ENCODE measurements at regions not wholly inside any gene's neighbourhood (a gene's known extent, or its start where the extent isn't known, plus 50 kb on each side); places are given as distances from the start of the nearest gene placed in this dataset.
A peak's percentile ranks its signal among the peaks of the same experiment; 100 is the strongest.

- peak in 1 of 2 experiments; percentile 26 for DNase-seq
Observed at GRCh38 chr5:8150791-8151190, 281.8 kb downstream of the MTRR start.

DNA sequence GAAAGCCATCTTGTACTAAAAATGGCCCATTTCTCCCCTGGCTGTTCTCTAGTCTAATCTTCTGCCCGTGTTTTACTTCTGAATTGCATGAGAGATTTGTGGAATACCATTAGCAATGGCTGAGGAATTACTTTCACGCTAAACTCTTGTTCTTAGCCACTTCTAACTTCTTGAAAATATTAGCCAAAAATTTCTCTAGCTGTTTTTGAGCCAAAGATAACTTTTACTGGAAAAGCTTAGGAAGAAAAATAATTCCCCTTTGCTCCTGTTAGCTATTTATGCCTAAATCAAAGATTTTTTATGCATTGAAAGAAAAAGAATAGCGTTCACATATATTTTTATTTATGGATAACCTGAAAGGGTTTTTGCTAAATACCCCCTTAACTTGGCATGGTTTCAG is 287.8 kb downstream of the MTRR start:
- DNase-seq, result no peak

DNA sequence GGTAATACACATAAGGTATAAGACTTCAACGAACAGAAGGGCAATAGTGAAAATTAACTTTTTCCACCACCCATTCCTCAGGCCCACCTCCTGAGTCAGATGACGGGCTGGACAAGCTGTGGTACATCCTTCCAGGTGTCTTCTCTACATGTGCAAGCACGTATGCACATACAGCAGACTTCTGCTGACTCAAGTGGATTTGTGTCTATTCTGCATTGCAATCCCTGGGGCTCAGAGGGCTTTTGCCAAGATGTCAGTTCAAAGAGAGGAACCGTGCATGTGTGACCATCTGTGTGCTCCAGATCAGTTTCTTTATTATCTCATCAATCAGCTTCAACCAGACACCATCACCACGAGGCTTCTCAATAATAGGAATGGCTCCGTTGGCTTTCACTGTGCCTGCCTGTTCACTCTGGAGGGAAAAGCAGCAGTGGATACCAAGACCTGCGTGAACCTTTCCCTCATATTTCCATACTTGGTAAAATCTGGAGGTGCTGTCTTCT is 288.4 kb downstream of the MTRR start:
- no peak for DNase-seq

DNA sequence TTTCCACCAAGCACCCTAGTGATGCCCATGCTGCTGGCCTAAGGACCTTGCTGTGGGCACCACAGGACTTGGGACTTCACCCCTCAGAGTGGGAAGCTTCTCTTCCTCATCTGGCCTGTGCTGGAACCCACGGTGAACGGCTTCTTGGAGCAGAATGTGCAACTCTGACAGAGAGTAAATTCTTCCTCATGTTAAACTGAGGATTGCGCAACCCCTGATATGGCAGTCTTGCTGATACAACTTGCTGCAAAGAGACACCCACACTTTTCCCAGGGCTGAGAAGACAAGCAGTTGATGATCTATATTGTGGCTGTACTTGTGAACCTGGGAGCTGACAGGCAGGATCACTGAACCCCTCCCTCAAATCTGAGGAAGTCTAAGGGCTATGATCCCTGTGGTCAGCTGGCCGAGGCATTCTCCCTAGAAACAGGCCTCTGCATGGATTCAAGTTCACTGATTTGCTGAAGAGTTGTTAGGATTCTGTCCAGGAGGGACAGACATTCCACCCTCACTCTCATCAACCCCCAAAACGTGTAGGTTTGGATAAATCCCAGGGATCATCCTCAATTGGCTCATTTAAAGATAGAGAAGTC is 307.2 kb downstream of the MTRR start:
- DNase-seq, result no peak

GRCh38 chr5:8184455-8185063 is 315.6 kb downstream of the MTRR start:
- DNase-seq, result peak; percentile 35 to 71

DNA sequence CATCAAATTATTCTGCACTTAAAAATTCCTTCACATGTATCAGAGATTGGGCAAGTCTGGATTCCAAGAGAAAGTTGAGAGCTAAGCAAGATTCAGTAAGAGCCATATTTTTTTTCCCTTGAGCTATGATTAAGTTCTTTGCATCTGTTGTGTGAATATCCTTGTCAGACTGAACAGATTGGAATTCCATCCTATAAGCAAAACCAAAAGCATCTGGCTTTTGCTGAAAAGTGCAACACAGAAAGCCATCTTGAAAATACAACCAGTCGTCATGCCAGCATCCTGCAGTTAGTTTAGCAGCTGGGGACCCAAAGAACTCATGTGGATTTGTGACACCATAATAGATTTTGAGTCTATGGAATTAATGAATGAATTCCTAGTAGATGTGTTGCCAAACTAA is 316.9 kb downstream of the MTRR start:
- DNase-seq, result no peak

DNA sequence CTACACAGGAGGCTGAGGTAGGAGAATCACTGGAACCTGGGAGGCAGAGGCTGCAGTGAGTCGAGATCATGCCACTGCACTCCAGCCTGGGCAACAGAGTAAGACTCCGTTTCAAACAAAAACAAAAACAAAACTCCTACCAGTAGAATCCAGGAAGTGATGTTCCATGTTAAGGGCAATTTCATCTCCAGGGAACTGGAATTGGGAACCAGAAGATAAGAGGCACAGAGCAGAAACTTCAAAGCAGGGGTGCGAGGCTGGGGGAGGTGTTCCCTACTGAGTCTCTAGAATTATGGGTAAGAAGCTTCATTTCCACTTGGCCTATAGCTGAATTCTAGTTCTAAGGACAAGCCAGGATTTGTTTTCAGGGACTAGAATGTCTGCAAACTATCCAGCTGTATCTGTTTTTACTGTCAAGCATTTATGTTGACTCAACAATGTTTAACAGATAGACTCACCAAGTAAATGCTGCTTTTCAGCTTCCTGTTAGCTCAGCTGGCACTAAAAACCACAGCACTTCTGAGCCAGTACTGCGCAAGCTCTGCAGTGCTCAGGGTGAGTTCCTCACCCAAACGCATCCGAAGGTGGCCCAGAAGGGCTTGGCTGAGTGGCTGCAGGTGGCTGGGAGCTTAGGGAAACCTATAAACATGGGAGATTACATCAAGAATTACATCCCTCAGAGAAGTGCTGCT is 320.1 kb downstream of the MTRR start:
- DNase-seq, result no peak

DNA sequence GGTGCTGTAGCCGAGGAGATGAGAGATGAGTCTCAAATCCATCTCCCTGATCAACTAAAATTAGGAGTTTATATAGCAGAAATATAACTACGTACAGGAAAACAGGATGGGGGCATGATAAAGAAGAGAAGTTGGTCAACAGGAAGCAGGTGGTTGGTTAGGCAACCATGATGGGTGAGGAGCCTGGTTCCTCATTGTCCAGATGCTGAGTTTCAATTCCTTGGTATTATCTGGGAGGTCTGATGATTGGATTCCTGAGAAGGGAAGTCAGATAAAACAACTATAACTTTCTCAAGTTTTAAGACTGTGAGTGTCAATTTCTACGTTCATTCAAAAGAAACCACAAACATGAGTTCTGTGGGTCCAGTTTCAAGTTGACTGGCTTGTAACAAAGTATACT is 323.9 kb downstream of the MTRR start:
- DNase-seq, result no peak

GRCh38 chr5:8196061-8196460 is 327.1 kb downstream of the MTRR start:
- DNase-seq, result no peak

GRCh38 chr5:8208307-8208706 is 339.4 kb downstream of the MTRR start:
- DNase-seq, result no peak

DNA sequence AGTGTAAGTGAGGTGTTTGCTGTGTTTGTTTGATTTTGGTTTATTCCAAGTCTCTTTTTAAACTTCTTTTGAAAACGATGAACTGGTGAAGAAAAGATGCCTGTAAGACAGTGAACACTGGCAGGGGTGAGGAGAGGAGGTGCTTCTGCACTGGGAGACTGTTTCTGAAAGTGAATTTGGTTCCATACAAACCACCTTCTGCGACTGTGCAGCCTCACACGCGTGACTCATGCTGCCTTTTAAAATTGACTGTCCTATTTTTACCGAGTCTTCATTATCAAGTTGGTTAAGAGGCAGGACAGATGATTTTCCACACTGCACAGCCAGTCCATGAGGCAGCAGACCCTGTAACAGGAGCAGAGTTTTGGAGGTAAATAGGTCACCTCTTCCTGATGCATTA is 340.6 kb downstream of the MTRR start:
- DNase-seq, result no peak

DNA sequence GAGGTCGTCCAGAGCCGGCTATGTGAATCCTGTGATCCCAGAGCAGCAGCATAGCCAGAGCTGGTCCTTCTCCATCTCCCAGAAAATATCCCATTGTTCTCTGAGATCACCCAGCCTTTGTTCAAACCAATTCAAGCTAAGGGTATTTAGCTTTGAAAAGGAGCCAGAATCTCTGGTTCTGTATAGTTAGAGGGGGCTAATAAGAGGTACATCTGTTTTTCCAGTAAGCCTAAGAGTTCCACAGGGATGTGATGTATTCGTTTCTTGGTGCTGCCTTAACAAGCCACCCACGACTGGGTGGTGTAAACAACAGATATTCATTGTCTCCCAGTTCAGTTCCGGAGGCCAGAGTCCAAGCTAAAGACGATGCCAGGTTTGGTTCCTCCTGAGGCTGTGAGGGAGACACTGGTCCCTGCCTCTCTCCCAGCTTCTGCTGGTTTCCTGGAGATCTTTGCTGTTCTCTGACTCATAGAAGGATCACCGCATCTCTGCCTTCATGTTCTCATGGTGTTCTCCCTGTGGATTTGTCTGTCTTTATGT is 344.8 kb downstream of the MTRR start:
- no peak for DNase-seq

- DNase-seq, result no peak
Observed at GRCh38 chr5:8216921-8217320, 348.0 kb downstream of the MTRR start.

DNA sequence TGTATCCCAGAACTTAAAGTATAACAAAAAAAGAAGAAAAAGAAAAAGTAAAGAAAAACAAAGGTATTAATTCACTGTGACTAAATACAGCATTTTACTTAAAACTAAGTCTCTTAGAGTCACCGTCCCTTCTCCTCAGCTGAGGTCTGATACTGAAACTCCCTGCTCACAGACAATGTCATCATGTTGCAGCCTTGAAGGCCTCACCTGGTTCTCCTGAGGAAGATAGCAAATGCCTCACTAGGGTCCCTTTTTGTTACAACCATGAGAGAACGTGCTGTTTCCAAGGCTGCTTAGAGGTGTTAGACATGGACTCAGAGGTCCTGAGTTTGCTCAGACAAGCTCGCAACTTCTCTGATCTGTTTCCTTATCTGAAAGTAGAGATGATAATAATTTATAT is 357.2 kb downstream of the MTRR start:
- no peak for DNase-seq

GRCh38 chr5:8227112-8227511 is 358.2 kb downstream of the MTRR start:
- DNase-seq, result no peak

DNA sequence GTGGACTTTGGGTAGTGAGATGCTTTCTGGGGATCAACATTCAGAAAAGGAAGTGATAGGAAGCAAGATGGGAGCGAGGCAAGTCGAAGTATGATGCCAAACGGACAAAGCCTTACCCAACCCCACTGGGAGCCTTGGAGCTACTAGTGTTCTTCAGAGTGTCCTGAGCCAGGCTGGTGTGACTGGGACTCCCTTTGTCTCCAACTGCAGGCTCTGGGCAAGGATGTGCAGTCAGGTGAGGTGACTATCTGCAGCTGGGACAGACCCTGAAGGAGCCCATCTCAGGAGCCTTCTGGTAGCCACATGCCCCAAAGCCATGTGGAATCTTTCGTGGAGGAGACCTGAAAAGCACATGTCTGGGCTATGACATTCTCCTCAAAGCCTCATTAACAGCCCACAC is 360.6 kb downstream of the MTRR start:
- no peak for DNase-seq

DNA sequence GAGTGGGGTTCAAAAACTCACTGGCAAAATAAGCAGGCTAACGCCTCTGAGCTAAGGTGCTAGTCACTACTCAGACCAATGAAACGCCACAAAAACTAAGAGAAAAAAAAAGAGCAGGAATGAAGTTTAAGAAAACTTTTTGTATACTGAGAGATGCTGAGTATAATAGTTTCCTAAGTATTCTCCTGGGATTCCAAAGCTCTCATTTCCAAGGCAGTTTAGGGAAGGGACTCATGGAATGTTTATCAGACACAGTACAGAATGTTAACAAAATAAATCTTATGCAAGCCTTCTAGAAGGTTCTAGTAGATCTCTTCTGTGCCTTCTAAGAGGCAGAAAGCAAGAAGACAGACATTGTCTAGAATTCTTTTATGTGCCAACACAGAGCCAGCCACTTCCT is 361.9 kb downstream of the MTRR start:
- no peak for DNase-seq

DNA sequence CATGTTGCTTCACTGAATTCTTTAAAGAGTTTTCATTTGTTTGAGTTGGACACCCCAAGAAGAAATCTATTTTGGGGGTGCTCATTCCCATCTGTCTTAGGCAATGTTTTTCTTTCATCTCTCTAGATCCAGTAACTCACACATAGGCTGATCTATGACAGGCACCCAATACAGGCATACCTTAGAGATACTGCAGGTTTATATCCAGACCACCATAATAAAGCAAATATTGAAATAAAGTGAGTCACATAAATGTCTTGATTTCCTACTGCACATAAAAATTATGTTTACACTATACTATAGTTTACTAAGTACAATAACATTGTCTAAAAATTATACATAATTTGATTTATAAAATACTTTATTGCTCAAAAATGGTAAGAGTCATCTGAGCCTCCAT is 364.5 kb downstream of the MTRR start:
- no peak for DNase-seq

DNA sequence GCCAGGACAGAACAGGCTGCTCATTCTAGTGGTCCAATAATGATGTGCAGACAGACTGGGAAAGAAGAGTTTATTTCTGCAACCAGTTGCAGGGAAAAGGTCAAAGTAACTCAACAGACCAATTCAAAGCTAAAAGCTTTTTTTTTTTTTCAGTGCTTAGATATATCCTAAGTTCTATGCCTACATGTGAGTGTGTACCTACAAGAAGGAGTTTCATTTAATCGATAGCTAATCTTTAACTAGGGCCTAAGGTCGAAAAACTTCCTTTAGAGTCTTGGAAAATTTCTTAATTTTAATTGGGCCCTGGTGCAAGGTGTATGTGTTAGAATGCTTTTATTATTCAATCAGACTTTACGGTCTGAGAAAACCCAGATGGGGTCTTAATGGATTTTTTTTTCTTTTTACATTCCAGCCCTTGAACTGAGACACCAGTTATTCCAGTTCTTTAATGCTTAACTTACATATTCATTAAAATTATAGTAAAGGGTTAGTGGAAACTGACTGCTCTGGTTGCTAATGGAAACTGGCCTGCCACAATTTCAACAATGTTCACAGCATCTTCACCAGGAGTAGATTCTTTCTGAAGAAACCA is 365.3 kb downstream of the MTRR start:
- DNase-seq, result no peak

- peak in 1 of 2 experiments; percentile 50 for DNase-seq
Observed at GRCh38 chr5:8238080-8238479, 369.1 kb downstream of the MTRR start.

- DNase-seq, result no peak
Observed at GRCh38 chr5:8239198-8239597, 370.2 kb downstream of the MTRR start.

GRCh38 chr5:8239646-8240045 is 370.7 kb downstream of the MTRR start:
- DNase-seq, result no peak

GRCh38 chr5:8241076-8241475 is 372.1 kb downstream of the MTRR start:
- DNase-seq, result no peak

- no peak for DNase-seq
Observed at GRCh38 chr5:8241558-8241957, 372.6 kb downstream of the MTRR start.
